ENCODE measurements at regions not wholly inside any gene's neighbourhood (a gene's known extent, or its start where the extent isn't known, plus 50 kb on each side); places are given as distances from the start of the nearest gene placed in this dataset.

DNA sequence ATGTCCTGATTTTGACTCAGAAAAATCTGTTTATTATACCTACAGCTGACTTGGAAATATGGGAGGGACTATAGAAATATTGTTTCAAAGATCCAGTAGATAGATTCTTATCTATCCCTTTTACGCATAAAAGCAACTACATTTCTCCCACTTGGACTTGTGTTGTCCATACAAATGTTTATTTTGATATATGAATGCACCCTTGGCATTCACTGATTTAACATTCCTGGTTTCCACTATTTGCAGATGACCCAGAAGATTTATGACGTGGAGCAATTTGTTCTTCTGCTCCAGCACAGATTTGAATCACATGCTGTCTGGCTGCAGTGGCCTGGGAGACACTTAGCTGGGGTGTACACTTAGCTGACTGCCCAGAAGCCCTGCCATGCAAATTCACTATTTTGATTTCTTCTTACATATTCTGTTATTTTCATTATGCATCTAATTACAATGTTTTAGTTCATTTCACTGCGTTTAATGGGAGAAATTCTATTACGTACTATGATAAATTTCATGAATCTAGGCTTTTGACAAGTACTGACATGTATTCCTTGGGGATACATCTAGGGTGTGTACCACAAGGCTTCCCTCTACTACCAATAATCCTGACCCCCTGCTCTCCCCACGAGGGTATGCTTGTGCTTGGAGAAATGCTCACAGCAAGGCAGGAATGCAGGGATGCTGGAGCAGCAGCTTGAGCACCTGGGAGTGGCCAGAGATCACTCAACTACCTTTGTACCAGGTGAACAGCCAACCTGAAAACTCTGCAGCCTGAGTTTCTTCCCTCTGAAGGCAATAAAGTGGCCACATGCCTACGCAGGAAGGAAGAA lies 223.6 kb upstream of the TBL1XR1 start:
- TF ChIP-seq, protein P1, sequence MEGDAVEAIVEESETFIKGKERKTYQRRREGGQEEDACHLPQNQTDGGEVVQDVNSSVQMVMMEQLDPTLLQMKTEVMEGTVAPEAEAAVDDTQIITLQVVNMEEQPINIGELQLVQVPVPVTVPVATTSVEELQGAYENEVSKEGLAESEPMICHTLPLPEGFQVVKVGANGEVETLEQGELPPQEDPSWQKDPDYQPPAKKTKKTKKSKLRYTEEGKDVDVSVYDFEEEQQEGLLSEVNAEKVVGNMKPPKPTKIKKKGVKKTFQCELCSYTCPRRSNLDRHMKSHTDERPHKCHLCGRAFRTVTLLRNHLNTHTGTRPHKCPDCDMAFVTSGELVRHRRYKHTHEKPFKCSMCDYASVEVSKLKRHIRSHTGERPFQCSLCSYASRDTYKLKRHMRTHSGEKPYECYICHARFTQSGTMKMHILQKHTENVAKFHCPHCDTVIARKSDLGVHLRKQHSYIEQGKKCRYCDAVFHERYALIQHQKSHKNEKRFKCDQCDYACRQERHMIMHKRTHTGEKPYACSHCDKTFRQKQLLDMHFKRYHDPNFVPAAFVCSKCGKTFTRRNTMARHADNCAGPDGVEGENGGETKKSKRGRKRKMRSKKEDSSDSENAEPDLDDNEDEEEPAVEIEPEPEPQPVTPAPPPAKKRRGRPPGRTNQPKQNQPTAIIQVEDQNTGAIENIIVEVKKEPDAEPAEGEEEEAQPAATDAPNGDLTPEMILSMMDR (IDR thresholded peaks at IDR 0.05 in 8 of 11, conservative IDR thresholded peaks at IDR 0.05 in 3 of 11) = no peak
- TF ChIP-seq POLR2A (IDR thresholded peaks at IDR 0.05) = no peak

Measured in spleen (tissue), 7 donors.